SK-N-SH (cell line): ENCODE measurements at regions not wholly inside any gene's neighbourhood (a gene's known extent, or its start where the extent isn't known, plus 50 kb on each side); places are given as distances from the start of the nearest gene placed in this dataset.

Source experiments
- CTCF ChIA-PET: fragments of 300-600, 350-600 bp; formaldehyde crosslinking; extraction: SDS; loops from one replicate; lab custom pipeline; 2021; lab: Yijun Ruan, JAX
- POLR2A ChIA-PET: fragments of 350-600 bp; sonication (Branson Sonifier 250); formaldehyde crosslinking; extraction: SDS; loops from one replicate; lab custom pipeline; 2020; ENCODE audit warnings: antibody characterized with exemption, inconsistent platforms; lab: Yijun Ruan, JAX
- DNase-seq: peaks from one replicate; pipeline ENCODE4 v3.0.0; 2012
- H2AFZ ChIP-seq: fragments of 200-600 bp; sonication (generic); 2 replicates; pipeline ENCODE4 v1.8.1; 2016; ENCODE audit warnings: antibody characterized with exemption, mild to moderate bottlenecking, low read depth
- H3F3A ChIP-seq: fragments of 200-600 bp; sonication (generic); replicated peaks from 2 replicates; pipeline ENCODE3; 2016; ENCODE audit warnings: antibody characterized with exemption, mild to moderate bottlenecking; ENCODE audit not compliant: insufficient read depth
- H3K27ac ChIP-seq, 2 experiments: fragments of 200-500 bp in 1 of 2; fragments of 200-600 bp in 1 of 2; sonication (Bioruptor generic) in 1 of 2; sonication (generic), shearing (Covaris generic) in 1 of 2; 2 replicates each; pipeline versions ENCODE4 v1.5.1 to v1.6.1; 2014 to 2016; ENCODE audit warnings: low read depth in 2 of 2, inconsistent platforms in 1 of 2, low read length in 1 of 2, mild to moderate bottlenecking in 1 of 2, mixed read lengths in 1 of 2
- H3K27me3 ChIP-seq: fragments of 200-600 bp; sonication (generic), shearing (Covaris generic); 2 replicates; pipeline ENCODE4 v1.6.1; 2016; ENCODE audit warnings: mixed run types; ENCODE audit not compliant: insufficient read depth
- H3K36me3 ChIP-seq, 2 experiments: fragments of 200-500 bp in 1 of 2; fragments of 200-600 bp in 1 of 2; sonication (Bioruptor generic) in 1 of 2; sonication (generic) in 1 of 2; replicated peaks in 1 of 2; 2 replicates each; pipeline versions ENCODE3 to v1.5.1; 2014 to 2016; ENCODE audit warnings: low read length in 1 of 2, mild to moderate bottlenecking in 1 of 2; ENCODE audit not compliant: insufficient read depth in 2 of 2, control insufficient read depth in 1 of 2
- H3K4me1 ChIP-seq, 2 experiments: fragments of 200-500 bp in 1 of 2; fragments of 200-600 bp in 1 of 2; sonication (Bioruptor generic) in 1 of 2; sonication (generic), shearing (Covaris generic) in 1 of 2; 2 replicates each; pipeline versions ENCODE4 v1.5.1 to v1.6.1; 2014 to 2016; ENCODE audit warnings: low read depth in 1 of 2, low read length in 1 of 2, mixed run types in 1 of 2; ENCODE audit not compliant: insufficient read depth in 2 of 2, control insufficient read depth in 1 of 2
- H3K4me2 ChIP-seq: fragments of 200-600 bp; sonication (generic), shearing (Covaris generic); 2 replicates; pipeline ENCODE4 v1.6.1; 2017; ENCODE audit warnings: mixed run types
- H3K4me3 ChIP-seq, 2 experiments: fragments of 200-500 bp in 1 of 2; fragments of 200-600 bp in 1 of 2; sonication (Bioruptor generic) in 1 of 2; sonication (generic), shearing (Covaris generic) in 1 of 2; 2 replicates each; pipeline versions ENCODE4 v1.5.1 to v1.8.1; 2014 to 2016; ENCODE audit warnings: low read depth in 2 of 2, inconsistent platforms in 1 of 2, low read length in 1 of 2, mild to moderate bottlenecking in 1 of 2, mixed read lengths in 1 of 2, moderate library complexity in 1 of 2
- H3K79me2 ChIP-seq: fragments of 200-600 bp; sonication (generic); 2 replicates; pipeline ENCODE4 v1.8.1; 2017; ENCODE audit warnings: mild to moderate bottlenecking; ENCODE audit not compliant: insufficient read depth
- H3K9ac ChIP-seq: fragments of 200-600 bp; sonication (generic); 2 replicates; pipeline ENCODE4 v1.6.1; 2017; ENCODE audit warnings: mixed run types
- H3K9me2 ChIP-seq: fragments of 200-600 bp; sonication (generic); 2 replicates; pipeline ENCODE4 v1.6.1; 2017; ENCODE audit warnings: mixed run types
- H3K9me3 ChIP-seq: fragments of 200-600 bp; sonication (generic); 2 replicates; pipeline ENCODE4 v1.6.1; 2017; ENCODE audit warnings: mixed run types, mild to moderate bottlenecking, moderate library complexity
- H4K20me1 ChIP-seq: fragments of 200-600 bp; sonication (generic); 2 replicates; pipeline ENCODE4 v1.6.1; 2017; ENCODE audit warnings: mild to moderate bottlenecking, mixed run types; ENCODE audit not compliant: insufficient read depth
- EP300 ChIP-seq, 2 experiments: IDR thresholded peaks; 2 replicates each; pipeline versions ENCODE4 v1.4.0 to v1.6.1; 2012; ENCODE audit warnings: borderline replicate concordance in 1 of 2, low read depth in 1 of 2, low read length in 1 of 2
- EZH2phosphoT487 ChIP-seq: fragments of 200-600 bp; sonication (generic); IDR thresholded peaks from 2 replicates; pipeline ENCODE4 v1.6.1; 2017; ENCODE audit warnings: low read depth, mixed run types, mild to moderate bottlenecking, antibody characterized with exemption, moderate library complexity, borderline replicate concordance
- FOXM1 ChIP-seq: IDR thresholded peaks from 2 replicates; pipeline ENCODE4 v1.4.0; 2012; ENCODE audit warnings: low read depth, mild to moderate bottlenecking
- MEF2A ChIP-seq: IDR thresholded peaks from 2 replicates; pipeline ENCODE4 v1.4.0; 2012; ENCODE audit warnings: low read depth, borderline replicate concordance
- NFIC ChIP-seq: IDR thresholded peaks from 2 replicates; pipeline ENCODE4 v1.4.0; 2012; ENCODE audit warnings: borderline replicate concordance
- RAD21 ChIP-seq: IDR thresholded peaks from 2 replicates; pipeline ENCODE4 v1.6.1; 2012; ENCODE audit warnings: mild to moderate bottlenecking, low read length
- RCOR1 ChIP-seq: fragments of 150-350 bp; IDR thresholded peaks from 2 replicates; pipeline ENCODE4 v1.6.1; 2017; ENCODE audit warnings: antibody characterized with exemption, low read length
- RXRA ChIP-seq: IDR thresholded peaks from 2 replicates; pipeline ENCODE4 v1.4.0; 2012; ENCODE audit warnings: low read depth, mild to moderate bottlenecking, borderline replicate concordance
- SMC3 ChIP-seq: IDR thresholded peaks from 2 replicates; pipeline ENCODE4 v1.6.1; 2012; ENCODE audit warnings: low read depth, low read length, improper control_type of control experiment
- TEAD4 ChIP-seq: IDR thresholded peaks from 2 replicates; pipeline ENCODE4 v1.4.0; 2012; ENCODE audit warnings: mild to moderate bottlenecking, borderline replicate concordance; ENCODE audit not compliant: insufficient read depth
- TF ChIP-seq, protein P1 (sequence below): IDR thresholded peaks from 2 replicates; pipeline ENCODE4 v1.4.0; 2012; ENCODE audit warnings: low read depth, borderline replicate concordance
- TF ChIP-seq, protein P2 (sequence below): fragments of 150-350 bp; IDR thresholded peaks from 2 replicates; pipeline ENCODE4 v1.6.1; 2017; ENCODE audit warnings: antibody characterized with exemption, low read length, low read depth, borderline replicate concordance
- TF ChIP-seq, protein P3 (sequence below): fragments of 200-600 bp; sonication (generic); IDR thresholded peaks from 2 replicates; pipeline ENCODE4 v1.6.1; 2017; ENCODE audit warnings: antibody characterized with exemption, mild to moderate bottlenecking, moderate library complexity

GRCh38 chr10:28427376-28427775 is 105.5 kb upstream of the WAC start (continued):
- TF ChIP-seq, protein P1, sequence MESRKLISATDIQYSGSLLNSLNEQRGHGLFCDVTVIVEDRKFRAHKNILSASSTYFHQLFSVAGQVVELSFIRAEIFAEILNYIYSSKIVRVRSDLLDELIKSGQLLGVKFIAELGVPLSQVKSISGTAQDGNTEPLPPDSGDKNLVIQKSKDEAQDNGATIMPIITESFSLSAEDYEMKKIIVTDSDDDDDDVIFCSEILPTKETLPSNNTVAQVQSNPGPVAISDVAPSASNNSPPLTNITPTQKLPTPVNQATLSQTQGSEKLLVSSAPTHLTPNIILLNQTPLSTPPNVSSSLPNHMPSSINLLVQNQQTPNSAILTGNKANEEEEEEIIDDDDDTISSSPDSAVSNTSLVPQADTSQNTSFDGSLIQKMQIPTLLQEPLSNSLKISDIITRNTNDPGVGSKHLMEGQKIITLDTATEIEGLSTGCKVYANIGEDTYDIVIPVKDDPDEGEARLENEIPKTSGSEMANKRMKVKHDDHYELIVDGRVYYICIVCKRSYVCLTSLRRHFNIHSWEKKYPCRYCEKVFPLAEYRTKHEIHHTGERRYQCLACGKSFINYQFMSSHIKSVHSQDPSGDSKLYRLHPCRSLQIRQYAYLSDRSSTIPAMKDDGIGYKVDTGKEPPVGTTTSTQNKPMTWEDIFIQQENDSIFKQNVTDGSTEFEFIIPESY, result no peak
- TF ChIP-seq EZH2phosphoT487 (no peak), RCOR1 (no peak), NFIC (no peak)

DNA sequence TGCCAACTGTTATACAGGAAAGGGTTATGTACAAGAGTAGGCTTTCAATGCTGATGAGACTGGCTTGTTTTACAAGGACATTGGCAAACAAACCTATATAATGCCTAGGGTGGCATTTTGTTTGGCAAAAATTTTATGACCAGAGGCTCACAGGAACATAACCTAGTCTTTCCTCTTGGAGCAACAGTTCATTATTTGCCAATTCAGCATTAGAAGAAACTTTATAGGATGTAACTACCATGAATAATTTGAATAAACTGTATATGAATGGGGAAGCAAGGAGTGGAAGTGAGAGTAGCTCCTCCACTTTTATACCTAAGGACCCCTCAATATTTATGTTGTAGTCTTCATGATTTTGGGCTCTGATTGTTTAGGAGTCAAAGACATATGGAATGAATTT is 103.9 kb upstream of the WAC start:
- Histone ChIP-seq H3K9me2 (no peaks in the 10 kb centered on the region), H2AFZ (no peak overlapping the region), H3K9me3 (no peaks in the 10 kb centered on the region), H3K79me2 (no peaks in the 10 kb centered on the region), H3F3A (no peaks in the 10 kb centered on the region), H3K4me1 (no peaks in the 10 kb centered on the region; a peak in 1 of 4 replicates), H3K27ac (no peak overlapping the region), H3K4me3 (no peak overlapping the region), H3K4me2 (no peak overlapping the region), H3K9ac (no peak overlapping the region), H4K20me1 (no peaks in the 10 kb centered on the region), H3K36me3 (no peaks in the 10 kb centered on the region), H3K27me3 (no peaks in the 10 kb centered on the region)
- CTCF ChIA-PET, result interaction anchor here (1.0 to 1.2 kb wide), 2 partner anchors 35 to 50 kb away, joined by 3 to 4 read pairs; no protein-coding TSS in a partner anchor
- no peak for DNase-seq
- POLR2A ChIA-PET, result no interaction called here
- no peak for TF ChIP-seq MEF2A
- TF ChIP-seq EZH2phosphoT487, result no peak
- TF ChIP-seq RAD21, result no peak
- TF ChIP-seq, protein P2, sequence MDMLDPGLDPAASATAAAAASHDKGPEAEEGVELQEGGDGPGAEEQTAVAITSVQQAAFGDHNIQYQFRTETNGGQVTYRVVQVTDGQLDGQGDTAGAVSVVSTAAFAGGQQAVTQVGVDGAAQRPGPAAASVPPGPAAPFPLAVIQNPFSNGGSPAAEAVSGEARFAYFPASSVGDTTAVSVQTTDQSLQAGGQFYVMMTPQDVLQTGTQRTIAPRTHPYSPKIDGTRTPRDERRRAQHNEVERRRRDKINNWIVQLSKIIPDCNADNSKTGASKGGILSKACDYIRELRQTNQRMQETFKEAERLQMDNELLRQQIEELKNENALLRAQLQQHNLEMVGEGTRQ, result no peak
- TF ChIP-seq EP300 (IDR thresholded peaks at IDR 0.05; ENCODE audit: borderline replicate concordance in 1 of 2, low read depth in 1 of 2, low read length in 1 of 2), result no peak
- no peak for TF ChIP-seq SMC3
- no peak for TF ChIP-seq FOXM1
- TF ChIP-seq, protein P3, sequence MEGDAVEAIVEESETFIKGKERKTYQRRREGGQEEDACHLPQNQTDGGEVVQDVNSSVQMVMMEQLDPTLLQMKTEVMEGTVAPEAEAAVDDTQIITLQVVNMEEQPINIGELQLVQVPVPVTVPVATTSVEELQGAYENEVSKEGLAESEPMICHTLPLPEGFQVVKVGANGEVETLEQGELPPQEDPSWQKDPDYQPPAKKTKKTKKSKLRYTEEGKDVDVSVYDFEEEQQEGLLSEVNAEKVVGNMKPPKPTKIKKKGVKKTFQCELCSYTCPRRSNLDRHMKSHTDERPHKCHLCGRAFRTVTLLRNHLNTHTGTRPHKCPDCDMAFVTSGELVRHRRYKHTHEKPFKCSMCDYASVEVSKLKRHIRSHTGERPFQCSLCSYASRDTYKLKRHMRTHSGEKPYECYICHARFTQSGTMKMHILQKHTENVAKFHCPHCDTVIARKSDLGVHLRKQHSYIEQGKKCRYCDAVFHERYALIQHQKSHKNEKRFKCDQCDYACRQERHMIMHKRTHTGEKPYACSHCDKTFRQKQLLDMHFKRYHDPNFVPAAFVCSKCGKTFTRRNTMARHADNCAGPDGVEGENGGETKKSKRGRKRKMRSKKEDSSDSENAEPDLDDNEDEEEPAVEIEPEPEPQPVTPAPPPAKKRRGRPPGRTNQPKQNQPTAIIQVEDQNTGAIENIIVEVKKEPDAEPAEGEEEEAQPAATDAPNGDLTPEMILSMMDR, result no peak
- no peak for TF ChIP-seq TEAD4
- TF ChIP-seq RXRA, result no peak
- TF ChIP-seq, all 33 proteins: peak for 0
